ENCODE measurements at regions not wholly inside any gene's neighbourhood (a gene's known extent, or its start where the extent isn't known, plus 50 kb on each side); places are given as distances from the start of the nearest gene placed in this dataset.

GRCh38 chr2:239607517-239608191 lies 206.8 kb upstream of the HDAC4 start:
- Histone ChIP-seq H2AFZ (ENCODE audit: low read length) (no peak overlapping the region), H3K79me2 (ENCODE audit: control insufficient read depth, insufficient read depth, low read length) (no peaks in the 10 kb centered on the region), H3K4me1 (ENCODE audit: control insufficient read depth, extremely low read depth, insufficient read depth, low read length) (no peaks in the 10 kb centered on the region), H3K36me3 (ENCODE audit: control insufficient read depth, insufficient read depth, low read length) (no peaks in the 10 kb centered on the region), H3K9me3 (ENCODE audit: control insufficient read depth, insufficient read depth, low read depth, low read length) (no peaks in the 10 kb centered on the region), H3K27ac (ENCODE audit: insufficient read depth, low read length) (no peak overlapping the region), H3K4me2 (ENCODE audit: extremely low read depth, insufficient read depth, low read length) (no peak overlapping the region), H3K4me3 (replicated peaks in 1 of 4; ENCODE audit: control extremely low read depth in 1 of 4, insufficient read depth in 1 of 4, low read depth in 3 of 4, low read length in 4 of 4) (no peak overlapping the region), H3K27me3 (ENCODE audit: control insufficient read depth, insufficient read depth, low read length) (no peaks in the 10 kb centered on the region), H3K9ac (ENCODE audit: insufficient read depth, low read length) (no peak overlapping the region), H4K20me1 (ENCODE audit: control insufficient read depth, extremely low read depth, insufficient read depth, low read length) (no peaks in the 10 kb centered on the region)
- no peak for DNase-seq (ENCODE audit: low read depth in 2 of 2)
- no peak for TF ChIP-seq EZH2 (IDR thresholded peaks at IDR 0.05; ENCODE audit: low read length, missing control alignments)
- TF ChIP-seq CTCF (conservative IDR thresholded peaks at IDR 0.05 in 1 of 2, IDR thresholded peaks at IDR 0.05 in 1 of 2; ENCODE audit: low read depth in 1 of 2, low read length in 2 of 2), result no peak

DNA sequence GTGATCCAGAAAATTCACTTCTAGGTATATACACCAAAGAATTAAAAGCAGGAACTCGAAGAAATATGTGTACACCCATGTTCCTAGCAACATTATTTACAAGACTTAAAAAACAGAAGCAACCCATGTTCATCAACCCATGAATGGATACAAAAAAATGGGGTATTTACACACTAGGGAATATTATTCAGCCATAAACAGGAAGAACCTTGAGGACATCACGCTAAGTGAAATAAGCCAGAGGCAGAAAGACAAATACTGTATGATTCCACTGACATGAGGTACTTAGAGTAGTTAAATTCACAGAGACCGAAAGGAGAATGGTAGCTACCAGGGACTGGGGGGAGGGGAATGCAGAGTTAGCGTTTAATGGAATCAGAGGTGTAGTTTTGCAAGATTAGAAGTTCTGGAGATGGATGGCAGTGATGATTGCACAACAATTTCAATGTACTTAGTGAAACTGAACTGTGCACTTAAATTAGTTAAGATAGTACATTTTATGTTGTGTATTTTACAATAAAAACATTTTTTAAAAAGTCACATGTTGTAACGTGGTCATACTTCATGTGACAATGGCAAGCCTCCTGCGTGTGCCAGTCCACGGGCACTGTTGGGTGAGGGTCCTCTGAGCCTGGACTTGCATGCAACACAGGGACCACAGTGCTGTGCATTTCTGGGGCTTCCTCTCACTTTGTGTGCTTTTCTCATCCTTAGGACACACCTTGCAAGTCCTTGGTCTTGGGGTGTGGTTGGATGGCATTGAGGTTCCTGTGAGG lies 206.1 kb upstream of the HDAC4 start:
- H3K36me3 ChIP-seq (ENCODE audit: control insufficient read depth, insufficient read depth, low read length), result no peaks in the 10 kb centered on the region
- no peak overlapping the region for H2AFZ ChIP-seq (ENCODE audit: low read length)
- no peak overlapping the region for H3K4me2 ChIP-seq (ENCODE audit: extremely low read depth, insufficient read depth, low read length)
- H3K9ac ChIP-seq (ENCODE audit: insufficient read depth, low read length), result no peak overlapping the region
- no peak for TF ChIP-seq CTCF (conservative IDR thresholded peaks at IDR 0.05 in 1 of 2, IDR thresholded peaks at IDR 0.05 in 1 of 2; ENCODE audit: low read depth in 1 of 2, low read length in 2 of 2)
- no peak for TF ChIP-seq EZH2 (IDR thresholded peaks at IDR 0.05; ENCODE audit: low read length, missing control alignments)
- H3K9me3 ChIP-seq (ENCODE audit: control insufficient read depth, insufficient read depth, low read depth, low read length), result no peaks in the 10 kb centered on the region
- H3K4me3 ChIP-seq (replicated peaks in 1 of 4; ENCODE audit: control extremely low read depth in 1 of 4, insufficient read depth in 1 of 4, low read depth in 3 of 4, low read length in 4 of 4), result no peak overlapping the region
- DNase-seq (ENCODE audit: low read depth in 2 of 2), result no peak
- no peak overlapping the region for H3K27ac ChIP-seq (ENCODE audit: insufficient read depth, low read length)
- no peaks in the 10 kb centered on the region for H3K4me1 ChIP-seq (ENCODE audit: control insufficient read depth, extremely low read depth, insufficient read depth, low read length)
- no peaks in the 10 kb centered on the region for H3K27me3 ChIP-seq (ENCODE audit: control insufficient read depth, insufficient read depth, low read length)
- H4K20me1 ChIP-seq (ENCODE audit: control insufficient read depth, extremely low read depth, insufficient read depth, low read length), result no peaks in the 10 kb centered on the region
- no peaks in the 10 kb centered on the region for H3K79me2 ChIP-seq (ENCODE audit: control insufficient read depth, insufficient read depth, low read length)

GRCh38 chr2:239605976-239606375 lies 205.2 kb upstream of the HDAC4 start:
- H2AFZ ChIP-seq (ENCODE audit: low read length), result no peak overlapping the region
- H4K20me1 ChIP-seq (ENCODE audit: control insufficient read depth, extremely low read depth, insufficient read depth, low read length), result no peaks in the 10 kb centered on the region
- no peak overlapping the region for H3K4me3 ChIP-seq (replicated peaks in 1 of 4; ENCODE audit: control extremely low read depth in 1 of 4, insufficient read depth in 1 of 4, low read depth in 3 of 4, low read length in 4 of 4)
- no peaks in the 10 kb centered on the region for H3K4me1 ChIP-seq (ENCODE audit: control insufficient read depth, extremely low read depth, insufficient read depth, low read length)
- H3K9ac ChIP-seq (ENCODE audit: insufficient read depth, low read length), result no peak overlapping the region
- no peaks in the 10 kb centered on the region for H3K27me3 ChIP-seq (ENCODE audit: control insufficient read depth, insufficient read depth, low read length)
- DNase-seq (ENCODE audit: low read depth in 2 of 2), result no peak
- TF ChIP-seq EZH2 (IDR thresholded peaks at IDR 0.05; ENCODE audit: low read length, missing control alignments) (no peak), CTCF (conservative IDR thresholded peaks at IDR 0.05 in 1 of 2, IDR thresholded peaks at IDR 0.05 in 1 of 2; ENCODE audit: low read depth in 1 of 2, low read length in 2 of 2) (no peak)
- H3K36me3 ChIP-seq (ENCODE audit: control insufficient read depth, insufficient read depth, low read length), result no peaks in the 10 kb centered on the region
- H3K4me2 ChIP-seq (ENCODE audit: extremely low read depth, insufficient read depth, low read length), result no peak overlapping the region
- no peak overlapping the region for H3K27ac ChIP-seq (ENCODE audit: insufficient read depth, low read length)
- no peaks in the 10 kb centered on the region for H3K79me2 ChIP-seq (ENCODE audit: control insufficient read depth, insufficient read depth, low read length)
- no peaks in the 10 kb centered on the region for H3K9me3 ChIP-seq (ENCODE audit: control insufficient read depth, insufficient read depth, low read depth, low read length)
